H9 (cell line): ENCODE measurements at regions not wholly inside any gene's neighbourhood (a gene's known extent, or its start where the extent isn't known, plus 50 kb on each side); places are given as distances from the start of the nearest gene placed in this dataset.

ENCODE experiments used
- DNase-seq: peaks from one replicate; pipeline ENCODE4 v3.0.0-alpha.2; 2017
- H2AFZ ChIP-seq: one replicate; pipeline ENCODE4 v1.6.1; 2013; ENCODE audit warnings: mild to moderate bottlenecking, low read length, control low read depth, moderate library complexity
- H2AK5ac ChIP-seq: 2 replicates; pipeline ENCODE4 v1.6.1; 2013; ENCODE audit warnings: low read length, control low read depth, mixed read lengths; ENCODE audit not compliant: insufficient read length
- H2BK120ac ChIP-seq: one replicate; pipeline ENCODE4 v1.6.1; 2013; ENCODE audit warnings: low read depth, mild to moderate bottlenecking, low read length, control low read depth, inconsistent platforms; ENCODE audit not compliant: poor library complexity, severe bottlenecking
- H2BK12ac ChIP-seq: 2 replicates; pipeline ENCODE4 v1.6.1; 2013; ENCODE audit warnings: low read length, control low read depth, mixed read lengths, low read depth; ENCODE audit not compliant: insufficient read length
- H2BK15ac ChIP-seq: 2 replicates; pipeline ENCODE4 v1.6.1; 2013; ENCODE audit warnings: low read depth, low read length, control low read depth
- H2BK20ac ChIP-seq: one replicate; pipeline ENCODE4 v1.6.1; 2013; ENCODE audit warnings: low read depth, mild to moderate bottlenecking, low read length, control low read depth, inconsistent platforms; ENCODE audit not compliant: poor library complexity, severe bottlenecking
- H2BK5ac ChIP-seq: 2 replicates; pipeline ENCODE4 v1.6.1; 2013; ENCODE audit warnings: low read length, control low read depth, mixed read lengths; ENCODE audit not compliant: insufficient read length
- H3K14ac ChIP-seq: 2 replicates; pipeline ENCODE4 v1.6.1; 2013; ENCODE audit warnings: low read length, control low read depth; ENCODE audit not compliant: insufficient read depth
- H3K18ac ChIP-seq: 2 replicates; pipeline ENCODE4 v1.6.1; 2013; ENCODE audit warnings: low read depth, mild to moderate bottlenecking, mixed read lengths, low read length, control low read depth; ENCODE audit not compliant: insufficient read length
- H3K23ac ChIP-seq: 2 replicates; pipeline ENCODE4 v1.6.1; 2013; ENCODE audit warnings: low read length, control low read depth, mixed read lengths, low read depth; ENCODE audit not compliant: insufficient read length
- H3K23me2 ChIP-seq: 2 replicates; pipeline ENCODE4 v1.6.1; 2013; ENCODE audit warnings: low read depth, mild to moderate bottlenecking, mixed read lengths, low read length, control low read depth; ENCODE audit not compliant: insufficient read length, poor library complexity, severe bottlenecking
- H3K27ac ChIP-seq: 2 replicates; pipeline ENCODE4 v1.5.1; 2013; ENCODE audit warnings: low read length, control low read depth, mixed read lengths, low read depth; ENCODE audit not compliant: insufficient read length
- H3K27me3 ChIP-seq: 2 replicates; pipeline ENCODE4 v1.6.1; 2013; ENCODE audit warnings: low read length, control low read depth, inconsistent platforms; ENCODE audit not compliant: insufficient read depth
- H3K4ac ChIP-seq: 2 replicates; pipeline ENCODE4 v1.6.1; 2013; ENCODE audit warnings: low read depth, mild to moderate bottlenecking, control low read depth, inconsistent platforms, low read length, moderate library complexity
- H3K4me1 ChIP-seq: 2 replicates; pipeline ENCODE4 v1.6.1; 2013; ENCODE audit warnings: low read length, control low read depth, inconsistent platforms; ENCODE audit not compliant: insufficient read depth
- H3K4me2 ChIP-seq: 2 replicates; pipeline ENCODE4 v1.6.1; 2013; ENCODE audit warnings: low read length, control low read depth, mixed read lengths; ENCODE audit not compliant: insufficient read length, insufficient read depth
- H3K56ac ChIP-seq: 2 replicates; pipeline ENCODE4 v1.6.1; 2013; ENCODE audit warnings: low read depth, mild to moderate bottlenecking, mixed read lengths, low read length, control low read depth; ENCODE audit not compliant: insufficient read length
- H3K79me1 ChIP-seq: 2 replicates; pipeline ENCODE4 v1.6.1; 2013; ENCODE audit warnings: low read depth, mild to moderate bottlenecking, moderate library complexity, low read length, control low read depth, inconsistent platforms; ENCODE audit not compliant: insufficient read depth, poor library complexity, severe bottlenecking
- H3K79me2 ChIP-seq: 2 replicates; pipeline ENCODE4 v1.6.1; 2013; ENCODE audit warnings: low read length, control low read depth, inconsistent platforms; ENCODE audit not compliant: insufficient read depth
- H3K9ac ChIP-seq: 2 replicates; pipeline ENCODE4 v1.6.1; 2013; ENCODE audit warnings: low read length, control low read depth, mixed read lengths; ENCODE audit not compliant: insufficient read length; ENCODE audit errors: extremely low read depth
- H3K9me3 ChIP-seq: one replicate; pipeline ENCODE4 v1.6.1; 2013; ENCODE audit warnings: low read depth, low read length, inconsistent platforms; ENCODE audit not compliant: control insufficient read depth
- H3T11ph ChIP-seq: one replicate; pipeline ENCODE4 v1.6.1; 2013; ENCODE audit warnings: mild to moderate bottlenecking, low read length, control low read depth, inconsistent platforms
- H4K20me1 ChIP-seq: one replicate; pipeline ENCODE4 v1.6.1; 2013; ENCODE audit not compliant: control insufficient read depth, insufficient read length, insufficient read depth
- H4K5ac ChIP-seq: 2 replicates; pipeline ENCODE4 v1.6.1; 2013; ENCODE audit warnings: low read depth, mild to moderate bottlenecking, mixed read lengths, low read length, control low read depth; ENCODE audit not compliant: insufficient read length
- H4K8ac ChIP-seq: replicated peaks from 2 replicates; pipeline ENCODE4 v1.6.1; 2013; ENCODE audit warnings: low read length, control low read depth, mixed read lengths, low read depth; ENCODE audit not compliant: insufficient read length
- H4K91ac ChIP-seq: 2 replicates; pipeline ENCODE4 v1.6.1; 2013; ENCODE audit warnings: low read depth, mild to moderate bottlenecking, moderate library complexity, mixed read lengths, low read length, control low read depth; ENCODE audit not compliant: insufficient read length
- H3K27ac Mint-ChIP-seq, 3 experiments: 2 replicates in 2 of 3; 3 replicates in 1 of 3; pipeline ENCODE4 v1.8.0; 2020 to 2021; ENCODE audit warnings: mixed read lengths in 3 of 3, mild to moderate bottlenecking in 1 of 3, moderate library complexity in 1 of 3
- H3K27me3 Mint-ChIP-seq: 2 replicates; pipeline ENCODE4 v1.8.0; 2021; ENCODE audit warnings: low read depth, mild to moderate bottlenecking, moderate library complexity, mixed read lengths
- H3K36me3 Mint-ChIP-seq, 3 experiments: 2 replicates in 2 of 3; 3 replicates in 1 of 3; pipeline ENCODE4 v1.8.0; 2020 to 2021; ENCODE audit warnings: low read depth in 3 of 3, mixed read lengths in 3 of 3; ENCODE audit not compliant: insufficient read depth in 1 of 3
- H3K4me1 Mint-ChIP-seq, 2 experiments: 2 replicates each; pipeline ENCODE4 v1.8.0; 2020; ENCODE audit warnings: mixed read lengths in 2 of 2
- H3K4me3 Mint-ChIP-seq, 2 experiments: 2 replicates in 1 of 2; 3 replicates in 1 of 2; pipeline ENCODE4 v1.8.0; 2020 to 2021; ENCODE audit warnings: mild to moderate bottlenecking in 2 of 2, mixed read lengths in 2 of 2, moderate library complexity in 1 of 2
- H3K9me3 Mint-ChIP-seq, 2 experiments: 2 replicates in 1 of 2; 3 replicates in 1 of 2; pipeline ENCODE4 v1.8.0; 2020; ENCODE audit warnings: mild to moderate bottlenecking in 2 of 2, mixed read lengths in 2 of 2, moderate library complexity in 1 of 2
- CTCF ChIP-seq: fragments of 200-600 bp; sonication (generic); conservative IDR thresholded peaks from 3 replicates; pipeline ENCODE4 v1.8.0; 2021; ENCODE audit warnings: antibody characterized with exemption, mild to moderate bottlenecking
- WGBS: extraction: QIAGEN DNeasy Blood & Tissue Kit; methylation state at CpG from one replicate; pipeline ENCODE4 v1.1.7; 2013; ENCODE audit warnings: missing lambda C conversion rate, low lambda C conversion rate, mixed read lengths; ENCODE audit not compliant: insufficient read length; ENCODE audit errors: extremely low coverage; 5-methylcytosine and 5-hydroxymethylcytosine counted together

- no peak overlapping the region for H4K8ac ChIP-seq
- H3K4me1 ChIP-seq = no peaks in the 10 kb centered on the region
- no peaks in the 10 kb centered on the region for H3K9me3 Mint-ChIP-seq
- H4K91ac ChIP-seq = no peak overlapping the region
- H3K56ac ChIP-seq = no peak overlapping the region
- H3K79me1 ChIP-seq = no peaks in the 10 kb centered on the region
- no peaks in the 10 kb centered on the region for H3K36me3 Mint-ChIP-seq
- no peak overlapping the region for H3K18ac ChIP-seq
- H3K14ac ChIP-seq = no peak overlapping the region
- WGBS = no CpG with 5 or more reads among the region's 4 CpGs
- no peak overlapping the region for H3K4ac ChIP-seq
- no peak overlapping the region for H2BK20ac ChIP-seq
- no peak overlapping the region for H2AK5ac ChIP-seq
- no peak overlapping the region for H3K4me3 Mint-ChIP-seq
- no peak overlapping the region for H4K5ac ChIP-seq
- no peaks in the 10 kb centered on the region for H3K4me1 Mint-ChIP-seq
- H3K27me3 Mint-ChIP-seq = no peaks in the 10 kb centered on the region
- H3K9ac ChIP-seq = no peak overlapping the region
- no peak overlapping the region for H2BK15ac ChIP-seq
- TF ChIP-seq CTCF = no peak
- H2BK5ac ChIP-seq = no peak overlapping the region
- no peak overlapping the region for H2BK12ac ChIP-seq
- H3K4me2 ChIP-seq = no peak overlapping the region
- no peak overlapping the region for H3T11ph ChIP-seq
- DNase-seq = no peak
- no peaks in the 10 kb centered on the region for H3K27me3 ChIP-seq
- no peak overlapping the region for H3K27ac Mint-ChIP-seq
- H3K79me2 ChIP-seq = no peaks in the 10 kb centered on the region
- no peaks in the 10 kb centered on the region for H4K20me1 ChIP-seq
- H3K23me2 ChIP-seq = no peaks in the 10 kb centered on the region
- H2AFZ ChIP-seq = no peak overlapping the region
- no peak overlapping the region for H3K27ac ChIP-seq
- H3K23ac ChIP-seq = no peak overlapping the region
- H2BK120ac ChIP-seq = no peak overlapping the region
- H3K9me3 ChIP-seq = no peaks in the 10 kb centered on the region
Measured at GRCh38 chr5:155844542-155844941, 482.4 kb upstream of the SGCD start.
